ENCODE measurements at regions not wholly inside any gene's neighbourhood (a gene's known extent, or its start where the extent isn't known, plus 50 kb on each side); places are given as distances from the start of the nearest gene placed in this dataset.
A peak's percentile ranks its signal among the peaks of the same experiment; 100 is the strongest.

DNA sequence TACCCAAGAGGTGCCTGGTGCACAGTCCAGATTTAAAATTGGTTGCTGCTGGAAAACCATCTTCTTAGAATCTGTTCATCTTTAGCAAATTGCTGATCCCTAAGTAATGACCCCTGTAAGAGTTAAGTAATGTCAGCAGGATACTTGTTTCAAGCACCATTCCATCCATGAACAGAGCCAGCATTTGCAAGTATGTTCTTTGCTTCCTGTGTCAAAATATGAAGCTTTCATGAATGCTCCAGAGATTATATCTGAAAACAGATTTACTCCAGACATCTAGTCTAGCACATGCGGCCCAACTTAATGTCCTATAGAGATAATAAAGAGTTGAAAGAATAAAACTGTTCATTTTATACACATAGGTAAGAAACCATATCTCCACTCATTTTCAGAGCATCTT is 98.7 kb upstream of the ZNF438 start:
- FAIRE-seq, result no peak
- TF ChIP-seq, protein P1, sequence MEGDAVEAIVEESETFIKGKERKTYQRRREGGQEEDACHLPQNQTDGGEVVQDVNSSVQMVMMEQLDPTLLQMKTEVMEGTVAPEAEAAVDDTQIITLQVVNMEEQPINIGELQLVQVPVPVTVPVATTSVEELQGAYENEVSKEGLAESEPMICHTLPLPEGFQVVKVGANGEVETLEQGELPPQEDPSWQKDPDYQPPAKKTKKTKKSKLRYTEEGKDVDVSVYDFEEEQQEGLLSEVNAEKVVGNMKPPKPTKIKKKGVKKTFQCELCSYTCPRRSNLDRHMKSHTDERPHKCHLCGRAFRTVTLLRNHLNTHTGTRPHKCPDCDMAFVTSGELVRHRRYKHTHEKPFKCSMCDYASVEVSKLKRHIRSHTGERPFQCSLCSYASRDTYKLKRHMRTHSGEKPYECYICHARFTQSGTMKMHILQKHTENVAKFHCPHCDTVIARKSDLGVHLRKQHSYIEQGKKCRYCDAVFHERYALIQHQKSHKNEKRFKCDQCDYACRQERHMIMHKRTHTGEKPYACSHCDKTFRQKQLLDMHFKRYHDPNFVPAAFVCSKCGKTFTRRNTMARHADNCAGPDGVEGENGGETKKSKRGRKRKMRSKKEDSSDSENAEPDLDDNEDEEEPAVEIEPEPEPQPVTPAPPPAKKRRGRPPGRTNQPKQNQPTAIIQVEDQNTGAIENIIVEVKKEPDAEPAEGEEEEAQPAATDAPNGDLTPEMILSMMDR (IDR thresholded peaks at IDR 0.05; ENCODE audit: insufficient read depth, missing control alignments), result no peak
- DNase-seq (ENCODE audit: insufficient read length, low spot score), result no peak

DNA sequence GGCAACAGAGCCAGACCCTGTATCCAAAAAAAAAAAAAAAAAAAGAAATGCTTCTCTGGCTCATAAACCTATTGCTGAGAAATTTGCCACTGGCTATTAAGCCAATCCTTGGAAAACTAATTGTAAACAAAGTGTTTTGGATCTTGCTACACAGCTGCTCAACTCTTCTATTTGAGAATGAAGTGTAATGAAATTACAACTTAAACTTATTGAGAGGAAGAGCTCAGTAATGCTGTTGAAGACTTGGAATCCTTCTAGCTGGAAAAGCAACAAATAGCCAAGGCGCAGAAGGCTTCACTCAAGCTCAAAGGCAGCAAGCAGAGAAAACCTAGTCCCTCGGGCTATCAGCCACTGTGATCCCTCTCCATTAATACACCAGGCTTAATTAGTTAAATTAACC is 99.6 kb upstream of the ZNF438 start:
- TF ChIP-seq, protein P1 (IDR thresholded peaks at IDR 0.05; ENCODE audit: insufficient read depth, missing control alignments), result no peak
- FAIRE-seq (no peak), DNase-seq (ENCODE audit: insufficient read length, low spot score) (no peak)

DNA sequence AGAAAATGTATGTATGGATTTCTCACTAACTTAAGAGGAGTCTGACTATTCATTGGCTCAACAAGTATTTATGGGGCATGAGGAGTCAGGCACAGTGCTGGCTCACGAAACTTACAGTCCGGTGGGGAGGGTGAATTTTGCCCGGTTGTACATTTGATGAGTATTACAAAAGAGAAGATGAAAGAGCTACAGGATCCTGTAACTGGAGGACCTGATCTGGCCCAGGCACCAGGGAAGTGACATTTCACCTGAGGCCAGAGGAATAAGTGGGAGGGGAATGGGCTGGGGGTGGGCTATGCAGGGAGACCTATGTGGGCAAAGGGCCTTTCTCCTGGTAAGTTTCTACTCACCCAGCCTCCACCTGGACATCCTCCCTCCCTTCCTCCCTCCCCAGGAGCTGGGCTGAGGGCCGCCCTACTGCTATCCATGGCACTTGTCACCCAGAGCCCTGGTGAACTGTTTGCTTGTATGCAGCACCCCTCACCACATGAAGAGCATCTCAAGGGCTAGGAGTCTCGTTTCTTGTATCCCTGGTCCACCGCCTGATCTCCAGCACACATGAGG is 101.1 kb upstream of the ZNF438 start:
- TF ChIP-seq, protein P1 (IDR thresholded peaks at IDR 0.05; ENCODE audit: insufficient read depth, missing control alignments), result no peak
- FAIRE-seq, result no peak
- no peak for DNase-seq (ENCODE audit: insufficient read length, low spot score)

GRCh38 chr10:31133251-31133791 is 101.7 kb upstream of the ZNF438 start:
- DNase-seq (ENCODE audit: insufficient read length, low spot score), result no peak
- FAIRE-seq, result no peak
- TF ChIP-seq, protein P1 (IDR thresholded peaks at IDR 0.05; ENCODE audit: insufficient read depth, missing control alignments), result no peak

DNA sequence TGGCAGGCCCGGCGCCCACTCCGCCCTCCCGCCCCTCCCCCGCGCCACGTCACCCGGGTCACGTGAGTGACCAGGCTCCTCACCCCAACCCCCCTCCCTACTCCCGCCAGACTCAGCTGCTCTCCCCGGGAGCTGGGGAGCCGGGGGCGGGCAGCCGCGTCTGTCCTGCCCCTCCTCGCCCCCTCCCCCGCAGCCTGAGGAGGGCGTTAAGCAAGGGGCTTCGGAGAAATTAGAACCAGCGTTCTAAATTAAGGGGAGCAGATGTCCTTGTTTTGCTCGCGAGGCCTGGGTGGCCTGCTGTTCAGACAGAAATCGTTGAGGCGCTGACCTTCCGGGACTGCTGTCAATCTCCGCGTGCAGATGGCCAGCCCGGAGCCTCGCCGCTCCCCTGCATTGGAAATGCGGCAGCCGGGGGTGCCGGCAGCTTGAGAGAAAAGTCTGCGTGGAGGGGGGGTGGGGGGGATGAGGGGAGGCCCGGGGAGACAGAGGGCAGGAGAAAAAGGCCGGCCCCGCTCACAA is 102.2 kb upstream of the ZNF438 start:
- peak; percentile 68 for DNase-seq (ENCODE audit: insufficient read length, low spot score)
- no peak for FAIRE-seq
- TF ChIP-seq, protein P1 (IDR thresholded peaks at IDR 0.05; ENCODE audit: insufficient read depth, missing control alignments), result no peak

GRCh38 chr10:31134311-31134952 is 102.8 kb upstream of the ZNF438 start:
- peak; percentile 27 for DNase-seq (ENCODE audit: insufficient read length, low spot score)
- no peak for FAIRE-seq

More at GRCh38 chr10:31134311-31134952, 102.8 kb upstream of the ZNF438 start:
- TF ChIP-seq, protein P1 (IDR thresholded peaks at IDR 0.05; ENCODE audit: insufficient read depth, missing control alignments), result no peak
